CD4-positive, alpha-beta T cell treated with Interleukin-4 for 4 hours (primary cell): ENCODE measurements at regions not wholly inside any gene's neighbourhood (a gene's known extent, or its start where the extent isn't known, plus 50 kb on each side); places are given as distances from the start of the nearest gene placed in this dataset.
"Not testable (repeated sequence)": the region's sequence is repeated elsewhere in the genome, so short reads cannot be mapped to it uniquely, and the experiment has no call there.

Source experiments
- DNase-seq: peaks from one replicate; pipeline ENCODE4 v3.0.0-alpha.2; 2020

DNA sequence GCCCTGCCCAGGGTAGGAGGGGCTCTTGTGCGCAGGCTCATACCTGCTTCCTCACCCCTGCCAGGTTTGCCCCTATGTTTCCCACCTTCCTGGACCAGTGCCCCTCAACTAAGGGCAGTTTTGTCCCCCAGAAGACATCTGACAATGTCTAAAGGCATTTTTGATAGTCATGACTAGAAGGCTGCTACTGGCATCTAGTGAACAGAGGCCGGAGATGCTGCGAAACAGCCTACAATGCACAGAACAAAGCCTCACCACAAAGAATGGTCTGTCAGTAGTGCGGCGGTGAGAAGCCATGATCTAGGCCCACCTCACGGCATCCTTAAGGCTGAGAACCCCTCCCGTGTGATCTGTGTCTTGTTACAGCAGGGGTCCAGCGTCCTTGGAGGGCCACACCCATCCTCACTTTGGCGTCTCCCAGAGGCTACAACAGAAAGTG, 96.0 kb downstream of the TMEM17 start:
- no peak for DNase-seq

DNA sequence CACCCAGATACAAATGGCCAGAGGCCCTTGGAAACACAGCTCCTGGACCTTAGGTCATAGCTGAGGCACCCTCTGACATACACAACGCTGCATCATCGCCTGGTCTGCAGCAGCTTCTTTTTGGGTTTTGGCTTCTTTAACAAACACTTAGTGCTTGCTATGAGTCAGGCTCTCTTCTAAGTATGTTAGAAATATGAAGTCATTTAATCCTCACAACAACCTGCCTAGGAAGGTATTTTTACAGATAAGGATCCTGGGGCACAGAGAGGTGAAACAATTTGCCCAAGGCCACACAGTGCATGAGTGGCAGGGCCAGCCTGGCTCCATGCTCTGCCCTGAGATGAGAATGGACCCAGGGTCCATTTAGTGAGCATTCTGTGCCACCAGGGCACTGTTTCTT, 96.6 kb downstream of the TMEM17 start:
- no peak for DNase-seq

DNA sequence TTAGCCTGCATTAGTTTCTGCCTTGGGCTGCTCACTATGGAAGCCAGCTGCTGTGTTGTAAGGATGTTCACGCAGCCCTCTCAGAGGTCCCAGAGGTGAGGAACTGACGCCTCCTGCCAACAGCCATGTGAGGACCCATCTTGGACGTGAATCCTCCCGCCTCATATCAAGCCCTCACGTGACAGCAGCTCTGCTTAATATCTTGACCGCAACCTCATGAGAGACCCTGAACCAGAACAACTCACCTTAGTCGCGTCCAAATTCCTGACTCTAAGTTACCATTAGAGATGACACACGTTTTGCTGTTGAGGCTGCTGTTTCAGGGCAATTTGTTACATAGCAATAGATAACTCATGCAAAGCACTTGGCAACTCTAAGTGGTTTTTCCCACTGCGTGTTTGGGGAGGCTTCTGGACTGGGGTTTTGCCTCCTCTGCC, 97.7 kb downstream of the TMEM17 start:
- no peak for DNase-seq

DNA sequence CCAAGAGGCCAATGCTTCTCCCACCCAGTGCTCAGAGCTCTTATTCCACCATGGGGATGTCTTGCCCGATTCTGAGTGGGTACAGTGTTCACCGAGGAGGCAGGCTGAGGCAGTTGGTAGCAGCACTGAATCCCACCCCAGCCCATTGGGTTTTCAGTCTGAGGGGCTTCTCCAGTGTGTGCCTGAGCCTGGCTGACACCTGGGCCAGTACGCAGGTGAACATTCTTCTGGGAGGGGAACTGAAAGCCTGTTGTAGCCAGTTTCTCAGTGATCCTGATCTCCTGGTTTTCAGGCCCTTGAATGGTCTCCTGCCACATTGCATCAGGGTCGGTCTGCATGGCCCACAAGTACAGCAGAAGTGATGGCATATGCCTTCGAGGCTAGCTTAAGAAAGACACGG, 98.2 kb downstream of the TMEM17 start:
- no peak for DNase-seq

DNA sequence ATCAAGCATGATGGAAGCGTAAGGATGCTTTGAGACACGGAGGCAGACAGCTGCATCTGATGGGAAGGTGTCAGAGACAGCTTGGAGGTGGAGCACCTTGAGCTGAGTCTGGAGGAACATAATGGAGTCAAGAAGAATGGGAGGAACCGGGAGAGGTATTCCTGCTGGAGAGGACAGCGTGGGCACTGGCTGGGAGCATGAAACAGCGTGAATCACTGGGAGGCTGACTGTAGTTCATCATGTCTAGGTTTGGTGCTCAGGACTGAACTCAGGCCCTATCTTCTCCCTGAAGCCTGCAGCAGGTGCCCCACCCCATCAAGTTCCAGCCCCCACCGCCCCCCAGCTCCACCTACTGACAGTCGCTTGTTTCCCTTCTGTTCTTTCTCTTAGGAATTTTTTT, 98.6 kb downstream of the TMEM17 start:
- no peak for DNase-seq

DNA sequence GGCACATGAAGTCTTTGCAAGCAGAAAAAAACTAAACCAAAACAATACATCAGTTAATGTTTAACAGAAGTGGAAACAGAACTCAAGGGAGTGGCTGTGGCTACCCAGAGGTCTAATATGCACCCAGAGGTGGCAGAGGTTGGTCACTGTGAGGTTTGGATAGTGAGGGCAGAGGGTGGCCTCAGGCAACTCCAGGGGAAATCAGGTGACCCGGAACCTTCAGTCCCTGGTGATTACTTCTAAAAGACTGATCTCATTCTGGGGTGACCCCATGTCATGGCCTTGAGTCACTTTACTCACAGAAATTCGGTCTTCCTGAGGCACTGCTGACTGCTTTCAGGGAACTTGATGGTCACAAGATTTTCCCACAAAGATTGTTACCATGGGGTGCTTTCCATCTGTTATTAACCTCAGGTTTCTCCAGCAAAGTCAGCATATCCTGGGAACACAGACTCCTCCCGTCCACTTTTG, 99.4 kb downstream of the TMEM17 start:
- DNase-seq, result no peak

DNA sequence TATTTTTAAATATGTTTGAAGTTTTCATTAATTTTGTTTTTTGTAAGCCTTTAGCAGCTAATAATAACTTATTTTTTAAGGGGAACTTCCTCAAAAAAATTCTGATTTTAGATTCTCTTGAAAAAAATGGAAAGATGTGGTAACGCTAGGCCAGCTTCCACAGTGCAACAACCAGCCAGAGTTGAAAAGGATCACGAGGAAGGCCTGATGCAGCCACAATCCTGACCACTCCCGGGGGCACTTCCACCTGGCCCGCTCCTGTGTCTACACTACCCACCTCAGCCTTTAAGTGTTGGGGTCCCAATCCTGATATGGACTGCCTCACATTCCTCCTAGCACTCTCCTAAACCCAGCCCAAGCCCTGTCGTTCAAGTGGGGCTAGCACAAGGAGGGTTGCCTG, 101.1 kb downstream of the TMEM17 start:
- no peak for DNase-seq

DNA sequence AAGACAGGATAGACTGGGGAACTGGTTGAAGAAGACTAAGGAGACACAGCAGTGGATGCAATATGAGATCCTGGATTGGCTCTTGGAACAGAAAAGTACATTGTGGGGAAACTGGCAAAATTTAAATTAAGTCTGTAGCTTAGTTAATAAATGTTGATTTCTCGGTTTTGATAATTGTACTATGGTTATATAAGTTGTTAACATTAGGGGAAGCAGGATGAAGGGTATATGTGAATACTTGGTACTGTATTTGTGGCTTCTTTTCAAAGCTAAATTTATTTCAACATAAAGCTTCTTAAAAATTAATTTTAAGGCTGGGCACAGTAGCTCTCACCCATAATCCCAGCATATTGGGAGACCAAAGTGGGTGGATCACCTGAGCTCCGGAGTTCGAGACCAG, 103.8 kb downstream of the TMEM17 start:
- DNase-seq, result no peak

DNA sequence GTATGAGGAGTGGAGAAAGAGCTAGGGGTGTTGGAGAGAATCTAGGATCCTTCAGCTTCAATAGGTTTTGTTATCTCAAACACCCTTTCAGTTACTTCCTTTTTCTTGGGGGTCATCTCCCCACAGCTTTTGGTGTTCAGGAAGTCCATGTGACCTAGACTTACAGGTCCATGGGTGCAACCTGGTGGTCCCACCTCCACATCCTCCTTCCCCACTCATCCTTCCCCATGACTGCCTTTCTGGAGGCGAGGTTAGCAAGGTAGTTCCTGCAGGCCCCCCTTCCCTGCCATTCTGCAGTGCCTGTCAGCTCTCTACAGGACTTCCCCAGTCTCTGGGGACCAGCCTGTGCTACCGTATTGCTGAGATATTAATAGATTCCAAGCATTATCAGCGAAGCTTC, 107.6 kb downstream of the TMEM17 start:
- DNase-seq, result no peak

DNA sequence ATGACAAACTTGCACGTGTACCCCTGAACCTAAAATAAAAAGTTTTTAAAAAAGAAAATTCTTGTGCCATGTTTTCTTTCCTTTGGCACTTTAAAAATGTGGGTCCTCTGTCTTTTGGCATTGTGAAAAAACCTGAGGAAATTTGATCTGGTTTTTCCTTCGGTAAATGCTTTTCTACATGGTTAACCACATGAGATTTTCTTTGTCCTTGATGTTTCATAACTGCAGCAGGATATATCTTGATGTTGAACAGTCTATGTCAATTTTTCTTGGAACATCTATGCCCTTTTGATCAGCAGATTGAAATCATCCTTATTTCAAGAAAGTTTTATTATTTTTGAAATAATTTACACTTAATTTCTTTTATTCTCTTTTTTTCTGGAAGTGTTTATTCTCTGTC, 109.1 kb downstream of the TMEM17 start:
- no peak for DNase-seq

DNA sequence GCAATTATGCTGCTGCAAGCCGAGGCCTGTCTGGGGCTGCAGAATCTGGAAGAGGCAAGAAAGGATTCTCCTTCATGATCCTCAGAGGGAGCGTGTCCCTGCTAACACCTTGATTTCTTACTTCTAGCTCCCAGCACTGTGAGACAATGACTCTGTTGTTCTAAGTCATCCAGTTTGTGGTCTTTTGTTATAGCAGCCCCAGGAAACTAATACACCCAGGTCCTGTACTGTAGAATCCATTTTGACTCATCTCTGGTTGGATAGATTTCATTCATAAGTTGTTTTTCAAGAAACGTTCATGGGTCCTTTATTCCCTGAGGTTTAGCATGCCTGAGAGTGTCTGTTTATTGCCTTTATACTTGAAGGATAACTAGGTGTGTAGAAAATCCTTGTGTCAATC, 112.7 kb downstream of the TMEM17 start:
- no peak for DNase-seq

DNA sequence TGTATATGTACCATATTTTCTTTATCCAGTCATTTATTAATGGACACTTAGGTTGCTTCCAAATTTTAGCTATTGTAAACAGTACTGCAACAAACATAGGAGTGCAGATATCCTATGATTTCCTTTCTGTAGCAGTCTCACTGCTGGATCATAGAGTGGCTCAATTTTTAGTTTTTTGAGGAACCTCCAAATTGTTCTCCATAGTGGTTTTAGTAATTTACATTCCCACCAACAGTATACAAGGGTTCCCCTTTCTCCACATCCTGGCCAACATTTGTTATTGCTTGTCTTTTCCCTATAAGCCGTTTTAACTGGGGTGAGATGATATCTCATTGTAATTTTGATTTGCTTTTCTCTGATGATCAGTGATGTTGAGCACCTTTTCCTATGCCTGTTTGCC, 114.3 kb downstream of the TMEM17 start:
- DNase-seq, result no peak

DNA sequence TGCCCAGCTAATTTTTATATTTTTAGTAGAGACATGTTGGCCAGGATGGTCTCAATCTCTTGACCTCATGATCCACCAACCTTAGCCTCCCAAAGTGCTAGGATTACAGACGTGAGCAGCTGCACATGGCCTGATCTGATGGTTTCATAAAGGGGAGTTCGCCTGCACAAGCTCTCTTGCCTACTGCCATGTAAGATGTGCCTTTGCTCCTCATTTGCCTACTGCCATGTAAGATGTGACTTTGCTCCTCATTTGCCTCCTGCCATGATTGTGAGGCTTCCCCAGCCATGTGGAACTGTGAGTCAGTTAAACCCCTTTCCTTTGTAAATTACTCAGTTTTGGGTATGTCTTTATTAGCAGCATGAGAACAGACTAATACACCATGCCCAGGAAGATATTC, 119.6 kb downstream of the TMEM17 start:
- DNase-seq, result not testable (repeated sequence)

DNA sequence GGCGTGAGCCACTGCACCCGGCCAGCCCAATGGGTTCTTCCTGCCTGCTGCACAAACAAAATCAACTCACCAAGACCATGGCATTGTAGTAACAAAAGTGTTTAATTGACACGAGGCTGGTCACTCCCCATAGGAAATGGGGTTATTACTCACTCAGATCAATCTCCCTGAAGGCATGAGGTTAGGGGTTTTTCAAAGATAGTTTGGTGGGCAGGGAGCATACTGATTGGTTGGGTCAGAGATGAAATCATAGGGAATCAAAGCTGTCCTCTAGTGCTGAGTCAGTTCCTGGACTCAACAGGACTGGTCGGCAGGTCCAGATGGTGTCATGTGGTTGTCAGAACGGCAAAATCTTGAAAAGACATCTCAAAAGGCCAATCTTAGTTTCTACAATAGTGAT, 122.1 kb downstream of the TMEM17 start:
- no peak for DNase-seq

DNA sequence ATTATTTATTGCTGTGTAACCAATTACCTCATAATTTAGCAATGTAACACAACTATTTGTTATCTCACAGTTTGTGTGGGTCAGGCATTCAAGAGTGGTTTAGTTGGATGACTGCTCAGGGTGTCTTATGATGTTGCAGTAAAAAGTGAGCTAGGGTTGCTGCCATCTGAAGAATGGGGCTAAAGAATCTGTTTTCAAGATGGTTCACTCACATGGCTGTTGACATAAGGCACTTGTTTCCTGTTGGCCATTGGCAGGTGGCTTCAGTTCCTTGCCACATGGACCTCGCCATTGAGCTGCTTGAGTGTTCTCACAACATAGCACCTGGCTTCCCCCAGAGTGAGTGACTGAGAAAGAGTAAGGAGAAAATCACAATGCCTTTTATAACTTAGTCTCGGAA, 123.2 kb downstream of the TMEM17 start:
- DNase-seq, result no peak

DNA sequence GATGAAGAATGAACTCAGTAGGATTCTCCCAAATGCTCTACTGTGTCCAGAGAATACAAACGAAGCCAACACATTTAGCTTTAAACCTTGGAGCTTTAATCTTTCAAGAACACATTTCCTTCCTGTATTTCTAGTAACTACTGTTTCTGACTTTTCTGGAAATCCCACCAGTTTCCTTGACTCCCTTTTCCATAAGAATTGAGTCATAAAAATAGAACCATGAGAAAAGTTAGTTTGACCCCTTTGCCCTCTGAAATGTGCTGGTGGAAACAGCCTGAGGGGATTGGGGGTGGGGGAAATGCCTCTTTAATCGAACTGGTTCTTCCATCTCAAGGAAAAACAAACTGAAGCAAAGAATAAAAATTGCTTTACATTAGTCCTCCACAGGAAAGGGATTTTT, 123.9 kb downstream of the TMEM17 start:
- no peak for DNase-seq

DNA sequence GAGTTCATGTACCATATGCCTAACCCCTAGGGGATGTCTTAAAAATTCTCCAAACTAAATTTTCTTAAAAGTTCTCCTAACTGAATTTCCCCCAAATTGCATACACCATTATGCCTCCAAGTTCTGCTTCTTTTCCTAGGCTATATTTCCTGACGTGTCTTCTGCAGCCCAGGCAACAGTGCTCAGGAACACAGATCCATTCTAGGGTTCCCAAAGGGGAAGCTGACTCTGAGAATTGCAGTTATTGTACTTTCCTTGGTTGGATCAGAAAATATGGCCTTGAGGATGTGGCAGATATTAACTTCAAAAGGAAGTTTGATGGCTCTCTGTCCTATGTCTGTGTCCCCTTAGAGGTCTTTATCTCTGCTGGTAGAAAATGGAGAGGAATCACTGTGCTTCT, 124.3 kb downstream of the TMEM17 start:
- DNase-seq, result no peak

DNA sequence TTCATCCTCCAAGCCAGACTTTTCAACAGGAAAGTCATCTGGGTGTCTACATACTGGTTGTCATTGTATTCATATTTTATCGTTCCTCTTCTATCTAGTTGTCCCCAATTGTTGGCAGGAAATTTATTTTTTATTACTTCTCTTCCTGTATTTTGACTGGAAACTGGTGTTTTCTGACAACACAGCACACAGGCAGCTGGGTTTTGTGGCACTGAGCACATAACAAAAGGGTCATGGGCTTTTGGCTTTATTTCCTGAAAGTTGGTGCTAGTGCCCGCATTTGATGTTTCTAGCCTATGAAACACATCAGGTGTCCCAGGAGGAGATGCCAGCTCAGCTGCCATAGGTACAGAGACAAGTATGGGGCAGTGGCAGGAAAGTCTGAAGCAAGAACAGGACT, 126.4 kb downstream of the TMEM17 start:
- DNase-seq, result no peak

DNA sequence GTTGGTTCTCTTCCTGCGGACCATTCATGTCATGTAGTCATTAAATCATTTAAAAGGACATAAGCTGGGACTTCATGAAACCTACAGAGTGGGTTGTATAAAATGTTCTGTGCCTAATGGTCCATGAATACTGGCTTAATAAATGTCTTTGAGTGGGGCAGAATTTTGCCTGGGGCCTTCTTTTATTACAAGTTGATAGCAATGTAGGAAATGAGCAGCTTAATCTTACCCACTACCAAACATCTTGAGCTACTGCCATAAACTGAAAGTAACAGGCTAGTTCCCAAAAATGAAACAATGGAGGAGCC, 130.9 kb downstream of the TMEM17 start:
- no peak for DNase-seq

DNA sequence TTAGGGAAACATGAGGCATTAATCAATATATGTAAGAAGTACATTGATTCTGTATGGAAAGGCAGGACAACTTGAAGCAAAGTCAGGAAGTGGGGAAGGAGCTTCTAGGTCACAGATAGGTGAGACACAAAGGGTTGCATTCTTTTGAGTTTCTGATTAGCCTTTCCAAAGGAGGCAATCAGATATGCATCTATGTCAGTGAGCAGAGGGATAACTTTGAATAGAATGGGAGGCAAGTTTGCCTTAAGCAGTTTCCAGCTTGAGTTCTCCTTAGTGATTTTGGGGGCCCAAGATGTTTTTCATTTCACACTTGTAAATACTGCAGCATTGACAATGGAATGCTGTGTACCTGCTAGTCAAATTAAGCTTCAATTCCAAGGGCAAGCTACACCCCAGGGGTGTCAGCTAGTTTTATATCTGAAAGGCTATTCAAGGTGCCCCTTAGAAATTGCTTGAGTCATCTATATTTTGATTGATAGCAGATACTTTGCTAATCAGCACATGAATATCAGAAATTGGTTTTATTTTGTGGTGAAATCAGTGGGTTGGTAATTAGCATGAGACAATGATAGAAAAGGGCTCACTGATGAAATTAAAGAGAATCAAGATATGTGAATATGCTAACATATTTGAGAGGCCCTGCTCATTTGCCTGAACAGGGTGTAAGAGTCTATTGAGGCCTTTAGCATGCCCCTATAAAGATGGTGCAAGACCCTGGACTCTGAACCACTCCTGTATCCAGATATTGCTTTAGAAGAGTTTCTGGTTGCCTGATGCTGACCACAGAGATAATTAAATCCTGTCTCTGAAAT, 131.5 kb downstream of the TMEM17 start:
- DNase-seq, result no peak

DNA sequence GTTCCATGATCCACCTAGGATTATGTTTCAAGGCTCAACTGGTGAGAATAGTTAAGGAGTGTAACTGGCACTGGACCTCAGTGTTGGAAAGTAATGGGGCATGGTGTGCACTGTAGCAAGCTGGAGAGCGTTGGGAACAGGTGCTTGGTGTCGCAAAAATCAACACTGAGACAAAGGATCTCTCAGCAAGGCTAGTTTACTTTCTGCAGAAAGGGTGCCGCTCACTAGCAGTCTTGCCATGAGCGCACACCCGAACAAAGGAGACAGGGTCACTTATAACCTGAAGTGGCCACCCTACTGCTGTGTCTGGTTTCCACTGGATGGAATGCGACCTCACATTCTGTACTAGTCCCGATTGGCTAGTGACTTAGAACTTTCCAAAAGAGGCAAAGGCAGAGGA, 133.2 kb downstream of the TMEM17 start:
- no peak for DNase-seq

DNA sequence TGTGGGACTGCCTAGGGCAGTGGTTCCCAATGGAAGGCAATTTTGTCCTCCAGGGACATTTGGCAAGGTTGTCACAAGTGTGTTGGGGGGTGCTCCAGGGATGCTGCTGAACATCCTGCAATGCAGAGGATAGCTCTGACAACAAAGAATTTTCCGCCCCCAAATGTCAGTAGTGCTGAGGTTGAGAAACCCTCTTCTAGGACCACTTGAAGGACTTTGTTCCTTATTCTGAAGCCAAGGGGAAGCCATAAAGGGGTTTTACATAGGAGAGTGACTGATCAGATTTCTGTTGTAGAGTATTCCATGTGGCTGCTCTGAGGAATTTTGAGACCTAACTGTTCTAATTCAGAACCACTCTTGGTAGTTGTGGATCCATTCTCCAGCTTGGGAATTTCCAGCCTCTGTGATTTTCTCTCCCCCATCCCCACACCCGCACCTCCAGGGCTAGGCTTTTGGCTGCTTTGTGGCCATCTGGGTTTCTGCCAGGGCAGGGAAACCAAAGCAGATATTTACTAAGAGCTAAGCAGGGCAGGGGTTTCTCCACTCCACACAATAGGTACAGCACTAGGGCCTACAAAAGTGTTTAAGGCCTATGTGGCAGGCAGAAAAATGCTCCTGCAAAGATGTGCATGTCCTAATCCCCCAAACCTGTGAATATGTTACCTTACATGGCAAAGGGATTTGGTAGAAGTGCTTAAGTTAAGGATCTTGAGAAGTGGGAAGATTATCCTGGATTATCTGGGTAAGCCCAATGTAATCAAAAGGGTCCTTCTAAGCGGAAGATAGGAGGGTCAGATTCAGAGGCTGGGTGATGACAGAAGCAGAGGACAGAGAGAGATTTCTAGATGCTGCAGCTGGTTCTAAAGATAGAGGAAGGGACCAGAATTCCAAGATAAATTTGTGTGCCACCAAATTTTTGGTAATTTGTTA, 135.4 kb downstream of the TMEM17 start:
- no peak for DNase-seq

DNA sequence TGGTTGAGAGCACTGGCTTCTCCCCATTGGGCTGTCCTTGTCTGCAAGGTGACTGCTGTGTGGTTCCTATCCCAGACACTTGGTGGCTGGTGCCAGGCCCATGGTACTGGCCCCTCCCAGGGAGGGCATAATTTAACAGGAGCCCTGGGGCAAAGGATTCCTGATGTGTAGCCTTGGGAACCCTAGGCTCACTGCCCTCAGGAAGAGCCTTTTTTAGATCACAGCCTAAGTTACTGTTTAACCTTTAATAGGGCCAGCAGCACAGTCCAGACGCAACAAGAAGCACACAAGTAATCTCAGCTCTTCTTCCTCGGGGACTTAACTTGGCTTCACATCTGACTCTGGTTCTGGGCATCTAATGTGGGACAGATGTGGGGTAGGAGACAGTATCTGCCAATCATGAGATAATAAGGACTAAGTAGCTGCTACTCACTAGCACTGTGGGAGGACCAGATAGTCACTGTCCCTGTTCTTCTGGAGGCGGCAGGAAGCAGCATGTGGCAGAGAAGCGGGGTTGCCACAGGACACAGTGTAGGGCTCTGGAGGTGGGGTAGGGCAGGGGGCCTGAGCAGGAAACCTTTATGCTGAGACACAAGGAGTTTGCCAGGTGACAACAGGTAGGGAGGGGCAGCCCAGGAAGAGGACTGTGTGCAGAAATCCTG, 136.3 kb downstream of the TMEM17 start:
- DNase-seq, result no peak
